ENCODE measurements at regions not wholly inside any gene's neighbourhood (a gene's known extent, or its start where the extent isn't known, plus 50 kb on each side); places are given as distances from the start of the nearest gene placed in this dataset.

DNA sequence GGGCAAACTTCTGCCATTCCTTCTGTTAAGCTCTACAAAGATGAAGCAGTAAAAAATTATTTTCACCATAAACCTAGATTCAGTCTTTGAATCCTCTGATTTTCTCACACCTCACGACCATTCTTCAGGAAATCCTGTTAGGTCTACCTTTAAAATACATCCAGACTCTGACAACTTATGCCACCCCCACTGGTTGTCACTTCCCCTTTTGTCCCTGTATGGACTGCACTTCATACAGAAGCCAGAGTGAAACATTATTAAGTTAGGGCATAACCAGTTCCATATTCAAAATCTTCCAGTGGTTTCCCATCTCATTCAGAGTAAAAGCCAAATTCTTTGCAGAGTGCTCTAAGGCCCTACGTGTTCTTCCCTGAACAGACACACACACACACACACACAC is 499.8 kb downstream of the RASEF start:
- ChIA-PET CTCF (no interaction called here), POLR2A (no interaction called here)

DNA sequence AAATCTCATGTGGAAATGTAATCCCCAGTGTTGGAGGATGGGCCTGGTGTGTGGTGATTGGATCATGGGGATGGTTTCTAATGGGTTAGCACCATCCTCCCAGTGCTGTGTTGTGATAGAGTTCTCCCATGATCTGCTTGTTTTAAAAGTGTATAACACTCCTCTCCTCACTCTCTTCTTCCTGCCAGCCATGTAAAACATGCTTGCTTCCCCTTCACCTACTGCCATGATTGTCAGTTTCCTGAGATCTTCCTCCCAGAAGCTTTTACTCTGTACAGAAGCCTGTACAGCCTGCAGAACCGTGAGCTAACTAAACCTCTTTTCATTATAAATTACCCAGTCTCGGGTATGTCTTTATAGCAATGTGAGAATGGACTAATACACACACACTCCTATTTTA is 499.1 kb downstream of the RASEF start:
- ChIA-PET POLR2A (no interaction called here), CTCF (no interaction called here)

DNA sequence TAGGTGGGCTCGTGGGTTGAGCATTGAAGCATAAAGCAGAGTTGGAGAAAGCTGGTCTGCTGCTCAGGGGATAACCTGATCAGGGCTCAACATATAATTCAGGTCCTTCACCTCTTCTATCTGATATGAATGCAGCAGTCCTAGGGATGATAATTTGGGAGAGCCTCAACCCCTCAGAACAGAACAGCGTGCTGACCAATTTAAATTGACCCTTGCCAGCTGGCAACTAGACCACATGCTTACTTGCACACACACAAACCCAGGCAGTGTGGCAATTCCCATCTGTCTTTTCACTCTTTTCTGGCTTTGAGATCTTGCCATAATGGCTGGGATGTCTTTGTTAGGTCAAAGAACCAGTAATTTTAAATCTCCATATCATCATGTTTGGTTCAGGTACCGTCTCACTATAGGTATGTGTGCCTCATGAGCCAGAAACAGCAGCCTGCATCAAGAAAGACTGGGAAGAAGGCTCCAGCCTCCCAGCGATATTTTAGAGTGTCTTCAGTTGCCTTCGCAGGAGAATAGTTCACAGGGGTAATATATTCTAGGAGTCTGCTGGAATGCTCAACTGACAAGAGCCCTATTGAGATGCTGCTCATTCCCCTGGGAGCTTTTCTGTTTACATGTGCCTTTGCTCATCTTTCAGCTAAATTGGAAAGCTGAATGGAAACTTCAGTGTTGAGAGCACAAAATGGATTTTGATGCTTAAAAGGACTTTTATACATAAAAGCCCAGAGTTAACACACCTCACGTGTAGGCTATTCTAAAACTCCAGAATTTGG is 497.6 kb downstream of the RASEF start:
- ChIA-PET POLR2A (no interaction called here), CTCF (no interaction called here)

GRCh38 chr9:82567953-82568352 is 495.0 kb downstream of the RASEF start:
- ChIA-PET CTCF (no interaction called here), POLR2A (no interaction called here)

GRCh38 chr9:82570226-82570625 is 492.7 kb downstream of the RASEF start:
- CTCF ChIA-PET, result no interaction called here

DNA sequence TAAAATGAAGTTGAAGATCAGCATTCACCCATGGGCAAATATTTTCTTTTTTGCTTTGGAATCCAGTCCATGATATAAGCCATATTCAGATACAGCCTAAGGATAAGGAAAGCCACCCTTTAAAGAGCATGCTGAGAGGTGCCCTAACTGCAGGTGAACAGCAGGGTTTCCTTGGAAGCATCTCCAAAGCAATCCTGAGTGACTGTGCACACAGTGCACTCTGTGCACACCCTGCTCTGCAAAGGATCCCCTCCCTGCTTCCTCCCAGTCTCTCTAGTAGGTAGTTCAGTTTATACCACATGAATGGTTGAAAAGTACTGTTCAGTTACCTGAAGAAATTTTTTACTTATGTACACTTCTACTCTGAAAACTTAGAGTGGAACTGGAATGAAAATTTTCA is 491.4 kb downstream of the RASEF start:
- CTCF ChIA-PET, result no interaction called here
- POLR2A ChIA-PET, result no interaction called here

More at GRCh38 chr9:82570226-82570625, 492.7 kb downstream of the RASEF start:
- POLR2A ChIA-PET, result no interaction called here

DNA sequence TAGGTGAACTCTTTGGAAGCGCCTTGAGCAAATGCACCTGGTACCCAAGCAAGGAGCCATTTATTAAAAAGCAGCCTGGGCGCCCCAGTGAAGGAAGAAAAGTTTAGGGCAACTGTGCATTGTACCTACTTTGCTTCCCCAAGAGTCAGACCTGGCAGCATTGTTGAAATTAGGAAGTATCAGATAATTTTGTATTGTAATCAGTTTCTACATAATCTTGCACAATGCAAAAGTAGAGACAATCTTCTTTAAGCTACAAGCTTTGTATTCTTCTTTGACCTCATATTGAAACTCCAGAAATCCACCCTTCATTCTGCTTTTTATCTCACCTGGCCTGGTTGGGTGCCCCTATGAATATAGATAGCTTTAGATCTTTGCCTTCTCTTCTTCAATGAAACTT is 490.8 kb downstream of the RASEF start:
- CTCF ChIA-PET, result no interaction called here

DNA sequence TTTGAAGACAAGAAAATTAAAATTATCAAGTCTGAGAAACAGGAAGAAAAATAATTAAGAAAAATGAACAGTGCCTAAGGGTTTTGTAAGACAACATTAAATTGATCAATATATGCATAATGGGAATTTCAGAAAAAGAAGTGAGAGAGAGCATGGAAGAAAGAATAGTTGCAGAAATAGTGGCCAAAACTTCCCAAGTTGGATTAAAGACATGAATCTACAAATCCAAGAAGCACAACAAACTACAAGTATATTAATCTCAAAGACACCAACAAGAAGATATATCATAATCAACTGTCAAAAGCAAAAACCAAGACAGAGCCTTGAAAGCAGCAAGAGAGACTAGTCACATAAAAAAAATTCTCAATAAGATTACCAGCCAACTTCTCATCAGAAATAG is 488.0 kb downstream of the RASEF start:
- POLR2A ChIA-PET, result no interaction called here
- CTCF ChIA-PET, result no interaction called here

More for the DNA sequence above, 490.8 kb downstream of the RASEF start:
- POLR2A ChIA-PET, result no interaction called here

- POLR2A ChIA-PET, result no interaction called here
- CTCF ChIA-PET, result no interaction called here
Observed at GRCh38 chr9:82580921-82581320, 482.0 kb downstream of the RASEF start.

DNA sequence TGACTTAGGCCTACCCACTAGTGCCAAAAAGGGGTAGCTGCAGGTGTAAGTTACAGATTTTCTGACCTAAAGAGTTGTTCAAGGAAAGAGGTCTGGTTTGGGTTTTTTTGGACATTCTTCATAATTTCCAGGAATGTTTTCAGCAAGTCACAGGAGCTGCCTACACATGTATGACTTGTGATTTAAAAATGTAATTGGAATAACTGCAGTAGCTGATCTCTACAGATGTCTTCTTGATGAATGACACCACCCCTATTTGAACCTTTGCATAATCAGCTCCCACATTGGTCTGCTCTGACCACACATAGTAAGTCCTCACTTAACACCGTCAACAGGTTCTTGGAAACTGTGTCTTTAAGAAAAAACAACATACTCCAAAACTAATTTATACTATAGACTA is 481.4 kb downstream of the RASEF start:
- ChIA-PET POLR2A (no interaction called here), CTCF (no interaction called here)

- CTCF ChIA-PET, result no interaction called here
- POLR2A ChIA-PET, result no interaction called here
Observed at GRCh38 chr9:82581935-82582334, 481.0 kb downstream of the RASEF start.

DNA sequence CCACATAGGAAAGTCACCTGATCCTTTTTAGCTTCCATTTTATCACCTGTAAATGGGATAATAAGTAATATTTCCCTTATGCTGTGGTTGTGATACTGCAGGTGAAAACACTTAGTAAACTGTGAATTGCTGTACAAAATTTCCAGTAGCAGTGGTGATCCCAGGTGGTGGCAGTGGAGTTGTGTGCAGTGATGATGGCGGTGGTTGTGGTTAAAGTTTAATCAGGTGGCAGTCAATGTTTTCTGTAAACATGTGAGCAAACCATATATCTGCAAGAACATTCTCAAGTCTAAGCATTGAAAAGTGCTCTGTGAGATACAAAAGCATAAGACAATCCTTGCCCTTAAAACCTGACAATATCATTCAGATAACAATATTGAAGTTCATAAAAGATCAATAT is 480.2 kb downstream of the RASEF start:
- ChIA-PET CTCF (no interaction called here), POLR2A (no interaction called here)

DNA sequence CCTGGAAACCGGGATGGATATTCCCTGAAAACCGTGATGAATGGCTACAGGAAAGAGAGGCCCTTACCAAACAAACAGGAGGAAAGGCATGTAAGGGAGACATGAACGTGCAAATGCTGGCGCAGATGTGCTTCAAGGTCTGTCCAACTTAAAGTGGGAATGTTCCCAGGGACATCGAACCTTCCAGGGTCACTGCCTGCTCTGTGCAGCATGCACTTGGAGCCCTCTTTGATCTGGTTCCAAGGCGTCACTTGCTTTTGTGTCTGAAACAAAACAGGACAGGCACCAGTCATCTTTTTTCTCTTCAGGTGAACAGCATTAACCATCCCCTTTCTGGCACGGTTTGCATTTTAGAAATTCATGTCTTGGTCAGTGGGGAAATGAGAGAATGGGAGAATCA is 479.4 kb downstream of the RASEF start:
- ChIA-PET CTCF (no interaction called here), POLR2A (no interaction called here)

DNA sequence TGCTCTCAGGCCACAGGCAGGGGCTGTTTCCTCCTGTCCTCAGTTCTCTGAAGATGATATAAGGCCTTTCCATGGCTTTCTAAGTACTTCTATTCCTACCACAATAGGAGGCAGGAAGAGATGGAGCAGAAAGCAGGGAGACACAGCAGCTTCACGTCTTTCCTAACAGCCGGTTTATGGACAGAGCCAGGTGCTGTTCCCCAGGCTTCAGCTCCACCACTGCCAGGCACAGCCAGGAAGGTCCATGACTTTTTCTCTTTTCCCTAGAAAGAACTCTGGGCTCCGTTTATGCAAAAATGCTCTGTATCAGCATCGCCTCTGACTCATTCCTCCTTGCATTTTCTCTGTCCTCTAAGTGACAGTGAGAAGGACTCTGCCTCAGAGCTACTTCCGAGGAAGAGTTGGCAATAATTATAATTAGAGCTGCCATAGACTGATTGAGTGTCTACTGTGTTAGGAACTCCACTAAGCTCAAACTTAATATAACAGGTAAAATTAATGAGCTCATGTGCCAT is 478.5 kb downstream of the RASEF start:
- POLR2A ChIA-PET, result no interaction called here
- CTCF ChIA-PET, result no interaction called here

DNA sequence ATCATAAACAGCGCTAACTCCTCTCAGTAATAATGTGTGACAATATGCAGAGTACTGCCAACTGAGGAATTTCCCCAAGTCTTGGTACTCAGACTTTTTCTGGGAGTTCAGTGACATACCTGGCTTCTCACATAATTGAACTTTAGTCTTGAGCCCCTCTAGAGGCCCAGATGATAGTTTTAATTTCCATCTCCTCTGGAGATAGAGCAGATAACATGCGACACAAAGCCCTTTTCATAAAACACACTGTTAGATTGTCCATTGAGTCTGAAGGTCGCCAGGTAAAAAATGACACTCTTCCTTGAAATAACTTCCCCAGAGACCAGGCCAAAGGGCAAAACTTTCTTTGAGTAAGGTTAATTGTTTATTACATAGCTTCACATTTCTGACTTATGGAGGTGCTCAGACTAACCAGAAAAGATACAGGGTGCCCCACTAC is 476.0 kb downstream of the RASEF start:
- ChIA-PET CTCF (no interaction called here), POLR2A (no interaction called here)

DNA sequence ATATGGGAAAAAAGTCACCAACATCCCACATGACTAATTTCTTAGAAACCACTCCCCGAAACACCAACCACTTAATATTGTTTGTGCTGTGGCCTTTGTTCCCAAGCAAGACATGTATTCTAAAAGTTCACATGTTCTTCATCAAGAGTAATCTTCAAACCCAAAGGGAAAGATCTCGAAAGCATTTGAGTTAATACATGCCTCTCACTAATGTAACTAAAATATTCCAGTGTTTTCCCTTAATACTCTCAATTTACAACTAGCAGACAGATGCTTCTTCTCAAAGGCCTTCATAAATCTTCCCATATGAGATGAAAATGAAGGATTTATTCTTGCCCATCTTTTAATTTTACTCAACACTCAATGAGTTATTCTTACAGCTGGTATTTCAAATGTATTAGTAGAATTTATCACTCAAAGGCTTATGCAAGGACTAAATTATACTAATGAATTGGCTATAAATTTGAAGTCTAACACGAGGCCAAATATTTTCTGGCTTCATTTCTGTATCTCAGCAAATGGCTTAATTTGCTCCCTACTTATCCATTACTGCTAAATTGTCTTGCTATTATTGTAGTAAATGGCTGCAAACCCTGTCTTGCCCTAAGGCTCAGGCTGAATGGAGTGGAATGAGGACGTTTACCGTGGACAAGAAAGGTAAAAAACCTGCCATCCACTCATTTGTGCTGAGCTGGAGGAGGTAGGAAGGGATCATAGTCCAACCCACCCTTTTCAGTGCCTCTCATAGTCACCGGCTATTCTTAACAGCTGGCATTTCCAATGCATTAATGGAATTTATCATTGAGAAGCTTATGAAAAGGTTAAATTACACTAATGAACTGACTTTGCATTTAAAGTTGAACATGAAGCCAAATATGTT is 474.4 kb downstream of the RASEF start:
- CTCF ChIA-PET, result no interaction called here
- POLR2A ChIA-PET, result no interaction called here

DNA sequence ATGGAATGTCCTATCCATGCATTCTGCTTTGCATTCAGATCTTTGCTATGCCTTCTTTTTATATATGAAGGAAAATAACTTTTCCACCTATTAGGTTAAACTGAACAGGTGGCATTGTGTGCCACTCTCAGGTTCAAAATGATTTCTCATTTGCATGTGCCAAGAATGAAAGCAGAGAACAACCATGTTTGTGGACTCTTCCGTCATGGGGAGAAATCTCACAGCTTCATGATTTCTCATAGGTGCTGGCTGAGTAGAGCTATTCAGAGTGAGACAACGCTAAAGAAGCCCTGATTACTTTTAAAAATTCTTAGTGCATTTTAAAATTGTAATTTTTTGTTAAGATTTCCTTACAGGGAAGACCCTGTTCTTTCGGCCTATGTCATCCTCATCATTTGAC is 472.1 kb downstream of the RASEF start:
- POLR2A ChIA-PET, result no interaction called here
- CTCF ChIA-PET, result no interaction called here

- ChIA-PET POLR2A (no interaction called here), CTCF (no interaction called here)
Observed at GRCh38 chr9:82593501-82593900, 469.4 kb downstream of the RASEF start.

DNA sequence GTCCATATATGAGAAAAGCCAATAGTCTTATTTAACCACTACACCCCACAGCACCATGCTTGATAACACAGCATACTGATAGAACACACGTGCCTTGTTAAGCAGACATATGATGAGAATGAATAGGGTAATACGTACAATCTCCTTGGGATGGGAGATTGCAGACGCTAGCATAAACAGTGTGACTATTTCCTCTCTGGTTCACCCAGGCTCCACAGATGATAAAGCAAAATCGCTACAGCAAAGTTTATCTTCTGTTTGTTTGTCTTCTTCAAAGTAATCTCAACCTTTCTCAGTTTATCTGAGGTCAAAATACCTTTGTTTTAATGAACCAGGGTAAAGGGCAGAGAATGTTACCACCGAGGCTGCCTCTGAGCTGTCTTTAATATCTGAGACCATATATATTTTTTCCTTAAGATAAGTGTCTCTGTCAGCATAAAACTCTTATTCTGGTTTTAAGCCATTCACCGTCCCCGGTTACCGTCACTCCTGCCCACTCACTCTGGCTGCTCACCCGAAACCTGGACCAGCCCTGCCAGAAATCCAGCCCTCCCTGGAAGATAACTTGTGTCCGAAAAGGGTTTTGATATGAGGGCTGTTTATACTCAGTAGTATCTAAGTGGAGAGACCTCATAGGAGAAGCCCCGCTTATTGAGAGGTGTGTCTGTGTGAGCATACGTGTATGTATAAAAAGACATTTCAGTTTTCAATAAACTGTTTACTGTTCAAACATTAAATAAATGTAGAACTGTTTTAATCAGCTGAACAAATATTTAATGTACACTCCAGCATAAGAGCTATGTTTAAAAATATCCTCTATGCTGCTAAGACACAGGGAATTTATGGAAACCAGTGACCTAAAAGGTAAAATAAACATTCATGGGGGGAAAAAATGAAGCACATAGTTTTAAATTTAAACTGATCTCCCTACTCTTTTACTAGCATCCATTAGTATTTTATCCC is 465.4 kb downstream of the RASEF start:
- POLR2A ChIA-PET, result no interaction called here
- CTCF ChIA-PET, result no interaction called here

DNA sequence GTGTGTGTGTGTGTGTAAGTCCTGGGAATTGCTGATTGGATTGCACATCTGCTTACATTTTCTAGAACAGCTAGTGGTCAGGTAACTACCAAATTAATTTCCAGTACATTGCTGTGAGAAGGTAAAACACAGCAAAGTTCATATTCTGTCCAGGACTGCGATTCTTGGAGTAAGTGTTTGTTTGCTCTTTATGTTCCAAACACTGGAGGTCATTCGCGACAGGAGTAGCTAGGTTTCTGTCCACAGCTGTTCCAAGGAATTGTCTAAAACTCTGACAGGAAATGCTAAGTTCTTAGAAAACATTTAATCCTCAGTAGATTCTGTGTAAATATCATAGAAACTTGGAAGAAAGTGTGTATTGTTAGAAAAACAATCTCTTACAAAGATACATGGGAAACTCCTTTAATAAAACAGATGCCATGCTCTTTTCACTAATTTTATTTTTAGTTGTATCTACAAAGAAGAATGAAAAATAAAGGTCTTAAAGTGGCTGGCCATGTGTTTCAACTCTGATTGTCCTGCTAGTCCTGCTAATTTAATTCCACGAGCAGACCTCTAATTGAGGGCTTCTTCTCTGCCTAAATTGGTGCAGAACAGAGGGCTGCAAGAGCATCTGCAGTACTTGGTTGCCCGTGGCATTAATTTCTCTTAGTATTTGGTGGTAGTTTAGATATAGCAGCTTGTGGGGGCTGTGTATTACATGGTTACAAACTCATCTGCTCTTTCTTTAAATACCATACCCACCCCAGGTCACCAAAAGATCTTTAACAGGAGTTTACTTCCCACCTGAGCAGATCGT is 464.5 kb downstream of the RASEF start:
- POLR2A ChIA-PET, result no interaction called here
- CTCF ChIA-PET, result no interaction called here
